AG10803 (cell line): ENCODE measurements at regions not wholly inside any gene's neighbourhood (a gene's known extent, or its start where the extent isn't known, plus 50 kb on each side); places are given as distances from the start of the nearest gene placed in this dataset.

ENCODE experiments used
- DNase-seq: peaks from one replicate; pipeline ENCODE4 v3.0.0; 2010; ENCODE audit warnings: low read depth
- H3K4me3 ChIP-seq: 2 replicates; pipeline ENCODE4 v1.5.1; 2011; ENCODE audit warnings: mild to moderate bottlenecking, low read length, control low read depth
- CTCF ChIP-seq: conservative IDR thresholded peaks from 2 replicates; pipeline ENCODE4 v1.5.1; 2011; ENCODE audit warnings: mild to moderate bottlenecking, low read length, control low read depth, inconsistent platforms

GRCh38 chr2:120502761-120503160, 156.8 kb downstream of the INHBB start:
- no peak overlapping the region for H3K4me3 ChIP-seq
- no peak for DNase-seq
- TF ChIP-seq CTCF, result no peak

DNA sequence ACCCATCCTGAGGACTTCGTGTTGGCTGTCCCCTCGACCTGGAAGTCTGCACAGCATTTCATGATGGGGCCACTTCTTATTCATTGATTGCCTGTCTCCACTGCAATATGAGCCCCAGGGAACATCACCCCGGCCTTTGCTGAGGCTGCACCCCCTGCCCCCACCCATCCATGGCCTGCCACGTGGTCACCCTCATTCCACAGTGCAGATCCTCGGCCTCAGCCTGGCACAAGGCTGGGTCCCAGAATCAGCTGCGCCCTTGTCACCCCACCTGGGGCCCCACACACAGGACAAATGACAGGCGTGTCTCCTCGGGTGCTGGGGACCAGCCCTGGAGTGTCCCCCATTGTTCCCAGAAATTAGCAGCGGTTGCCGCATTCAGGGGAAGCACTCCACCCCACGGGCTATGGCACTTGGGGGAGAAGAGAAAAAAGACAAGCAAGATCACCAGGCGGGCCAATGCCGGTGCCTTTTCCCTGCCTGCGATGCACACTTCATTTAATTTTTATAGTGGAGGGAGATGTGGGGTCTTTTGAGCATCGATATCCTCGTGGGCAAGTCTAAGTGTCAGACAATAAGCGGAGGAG, 157.4 kb downstream of the INHBB start:
- TF ChIP-seq CTCF, result no peak
- DNase-seq, result no peak
- no peak overlapping the region for H3K4me3 ChIP-seq

DNA sequence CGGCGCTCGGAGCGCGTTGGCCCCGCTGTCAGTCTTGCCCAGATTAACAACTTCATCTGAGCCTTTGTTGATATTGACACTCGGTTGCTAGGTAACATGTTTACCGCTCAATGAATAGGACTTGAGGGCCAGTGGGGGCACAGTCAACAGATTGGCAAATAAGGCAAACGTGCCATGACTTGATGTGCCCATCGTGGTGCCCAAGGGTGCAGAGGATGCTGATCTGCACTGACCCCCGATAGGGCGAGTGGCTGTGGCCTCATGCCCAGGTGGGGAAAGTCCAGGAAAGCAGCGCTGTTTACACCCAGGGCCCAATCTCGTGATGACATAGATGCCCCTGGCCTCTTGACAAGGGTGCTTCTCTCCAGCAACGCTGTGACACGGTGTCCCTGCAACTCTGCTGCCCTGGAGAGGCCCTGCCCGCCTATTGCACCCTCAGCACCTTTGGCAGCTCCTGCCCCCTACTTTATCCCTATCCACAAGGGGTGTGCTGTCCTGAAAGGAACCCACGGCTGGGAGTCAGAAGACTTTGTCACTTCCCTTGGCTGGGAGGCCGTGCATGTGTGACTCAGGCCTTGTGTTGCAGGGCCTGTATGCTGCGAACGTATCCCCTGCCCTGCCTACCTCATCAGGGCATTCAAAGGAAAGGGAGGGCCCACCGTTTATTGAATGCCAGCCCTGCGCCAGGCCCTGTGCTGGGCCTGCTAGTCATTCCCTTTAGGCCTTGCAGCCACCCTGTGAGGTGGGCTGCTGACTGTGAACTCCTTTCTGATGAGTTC, 158.0 kb downstream of the INHBB start:
- TF ChIP-seq CTCF, result no peak
- DNase-seq, result peak; percentile 53
- H3K4me3 ChIP-seq, result no peak overlapping the region

GRCh38 chr2:120504936-120505705, 159.2 kb downstream of the INHBB start:
- TF ChIP-seq CTCF, result no peak
- H3K4me3 ChIP-seq, result no peak overlapping the region
- DNase-seq, result no peak

DNA sequence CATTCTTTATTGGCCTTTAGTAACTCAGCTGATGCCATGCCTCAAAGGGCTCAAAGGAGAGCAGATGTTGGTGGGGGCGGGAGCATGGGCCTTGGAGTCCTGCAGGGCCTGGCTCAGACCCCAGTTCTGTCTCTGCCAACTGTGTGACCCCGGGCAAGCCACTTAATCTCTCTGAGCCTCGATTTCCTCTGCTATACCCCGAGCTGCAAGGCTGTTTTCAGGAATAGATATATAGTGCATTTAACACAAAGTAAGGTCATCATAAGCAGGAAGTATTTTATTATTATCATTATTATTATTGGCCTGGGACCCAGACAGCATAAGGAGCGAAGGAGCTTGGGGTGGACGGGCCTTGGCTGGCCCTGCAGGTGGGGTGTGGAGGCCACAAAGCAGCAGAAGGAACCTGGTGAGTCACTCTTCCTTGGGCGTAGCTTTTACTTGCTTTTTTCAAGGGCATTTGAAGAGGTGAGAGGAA, 162.7 kb downstream of the INHBB start:
- no peak for TF ChIP-seq CTCF
- no peak overlapping the region for H3K4me3 ChIP-seq
- no peak for DNase-seq

GRCh38 chr2:120509213-120509815, 163.4 kb downstream of the INHBB start:
- TF ChIP-seq CTCF, result no peak
- H3K4me3 ChIP-seq, result no peak overlapping the region

More at GRCh38 chr2:120509213-120509815, 163.4 kb downstream of the INHBB start:
- DNase-seq, result no peak
